ENCODE measurements at regions not wholly inside any gene's neighbourhood (a gene's known extent, or its start where the extent isn't known, plus 50 kb on each side); places are given as distances from the start of the nearest gene placed in this dataset.

GRCh38 chr6:168968228-168968627 is 285.4 kb downstream of the THBS2 start:
- Histone ChIP-seq H3K79me1 (ENCODE audit: low read depth in 1 of 2, low read length in 2 of 2) (no peaks in the 10 kb centered on the region), H4K20me1 (ENCODE audit: insufficient read depth, low read length) (no peaks in the 10 kb centered on the region), H3K18ac (ENCODE audit: low read depth, low read length) (no peak overlapping the region), H3K27ac (ENCODE audit: insufficient read depth, low read length) (no peak overlapping the region), H2BK15ac (ENCODE audit: low read depth, low read length) (no peak overlapping the region), H3K4me1 (ENCODE audit: control insufficient read depth, insufficient read depth, low read length) (no peaks in the 10 kb centered on the region), H4K5ac (ENCODE audit: low read depth, low read length) (no peak overlapping the region), H3K9me3 (ENCODE audit: control insufficient read depth, insufficient read depth, low read length) (no peaks in the 10 kb centered on the region), H2AK9ac (replicated peaks; ENCODE audit: low read depth, low read length, poor library complexity) (no peak overlapping the region), H3K23ac (ENCODE audit: low read depth, low read length) (no peak overlapping the region), H4K8ac (ENCODE audit: low read depth in 2 of 2, low read length in 2 of 2) (no peak overlapping the region), H3K9ac (ENCODE audit: low read depth, low read length) (no peak overlapping the region), H3K9me1 (ENCODE audit: insufficient read depth, low read length) (no peaks in the 10 kb centered on the region), H2BK5ac (ENCODE audit: low read depth, low read length, poor library complexity, severe bottlenecking) (no peak overlapping the region), H3K14ac (replicated peaks; ENCODE audit: low read depth, low read length) (no peak overlapping the region), H2BK20ac (ENCODE audit: low read depth, low read length) (no peak overlapping the region), H2AFZ (replicated peaks; ENCODE audit: low read length, poor library complexity) (no peak overlapping the region), H3K27me3 (ENCODE audit: control insufficient read depth, insufficient read depth, low read length) (no peaks in the 10 kb centered on the region; the same call in none of the 2 replicates), H2BK120ac (ENCODE audit: low read depth, low read length) (no peak overlapping the region), H3K56ac (ENCODE audit: extremely low read depth, insufficient read depth, low read length) (no peak overlapping the region), H2AK5ac (ENCODE audit: low read depth, low read length) (no peak overlapping the region), H3K4me2 (ENCODE audit: low read depth, low read length) (no peak overlapping the region), H3K4ac (ENCODE audit: low read depth, low read length) (no peak overlapping the region), H3K4me3 (ENCODE audit: insufficient read depth, low read depth, low read length) (no peak overlapping the region), H3K36me3 (ENCODE audit: control insufficient read depth, insufficient read depth, low read length) (no peaks in the 10 kb centered on the region), H4K91ac (ENCODE audit: insufficient read depth, low read depth, low read length) (no peak overlapping the region)
- in situ Hi-C loops (cut with MboI; ENCODE audit: low sequenced_read_pairs) (no loop called here), dilution Hi-C loops (cut with HindIII; ENCODE audit: low sequenced_read_pairs, unreplicated experiment) (no loop called here), intact Hi-C loops (cut with micrococcal nuclease) (no loop called here)
- DNase-seq, result peak; percentile 53
- ATAC-seq (ENCODE audit: low read depth), result no peak
- CTCF ChIA-PET, result no interaction called here
- TF ChIP-seq RCOR1 (IDR thresholded peaks at IDR 0.05; ENCODE audit: insufficient replicate concordance, low read length) (no peak), RFX5 (IDR thresholded peaks at IDR 0.05; ENCODE audit: low read depth, low read length) (no peak), ELK1 (IDR thresholded peaks at IDR 0.05; ENCODE audit: borderline replicate concordance, low read depth, low read length) (no peak), CTCF (conservative IDR thresholded peaks at IDR 0.05; ENCODE audit: low read depth, low read length) (no peak), FOS (IDR thresholded peaks at IDR 0.05; ENCODE audit: low read depth, low read length) (peak; percentile 61), NFE2L2 (IDR thresholded peaks at IDR 0.05; ENCODE audit: low read depth, low read length) (no peak), MAZ (IDR thresholded peaks at IDR 0.05; ENCODE audit: borderline replicate concordance, low read depth, low read length) (no peak), CEBPB (IDR thresholded peaks at IDR 0.05; ENCODE audit: low read depth, low read length) (no peak), CHD1 (IDR thresholded peaks at IDR 0.05; ENCODE audit: low read depth, low read length) (no peak), BHLHE40 (IDR thresholded peaks at IDR 0.05; ENCODE audit: low read depth, low read length) (peak; percentile 82), MAFK (IDR thresholded peaks at IDR 0.05; ENCODE audit: low read depth, low read length) (peak; percentile 55; the same call in 1 of the 2 replicates), RAD21 (IDR thresholded peaks at IDR 0.05; ENCODE audit: low read length) (no peak), SMC3 (IDR thresholded peaks at IDR 0.05; ENCODE audit: low read depth, low read length) (no peak), POLR2A (IDR thresholded peaks at IDR 0.05; ENCODE audit: low read depth, low read length) (no peak), MXI1 (IDR thresholded peaks at IDR 0.05; ENCODE audit: borderline replicate concordance, low read depth, low read length) (no peak)
- TF ChIP-seq, protein P1, sequence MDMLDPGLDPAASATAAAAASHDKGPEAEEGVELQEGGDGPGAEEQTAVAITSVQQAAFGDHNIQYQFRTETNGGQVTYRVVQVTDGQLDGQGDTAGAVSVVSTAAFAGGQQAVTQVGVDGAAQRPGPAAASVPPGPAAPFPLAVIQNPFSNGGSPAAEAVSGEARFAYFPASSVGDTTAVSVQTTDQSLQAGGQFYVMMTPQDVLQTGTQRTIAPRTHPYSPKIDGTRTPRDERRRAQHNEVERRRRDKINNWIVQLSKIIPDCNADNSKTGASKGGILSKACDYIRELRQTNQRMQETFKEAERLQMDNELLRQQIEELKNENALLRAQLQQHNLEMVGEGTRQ (IDR thresholded peaks at IDR 0.05; ENCODE audit: low read depth, low read length), result peak; percentile 90
- no TSS peak for BruUV-seq (replicated peaks)
- POLR2A ChIA-PET (ENCODE audit: unreplicated experiment), result no interaction called here
- WGBS, 2 experiments (ENCODE audit: extremely low coverage in 2 of 2, insufficient read length in 1 of 2), result no CpG with 5 or more reads among the region's 10 CpGs
